NCI-H1417 treated with DMSO at 0.1 percent for 48 hours (cell line): ENCODE measurements at regions not wholly inside any gene's neighbourhood (a gene's known extent, or its start where the extent isn't known, plus 50 kb on each side); places are given as distances from the start of the nearest gene placed in this dataset.

Experiments
- DNase-seq: peaks from one replicate; lab custom pipeline; 2025; lab: John Stamatoyannopoulos, UW

- no peak for DNase-seq
Measured at GRCh38 chr17:70797166-70797565, 627.8 kb downstream of the KCNJ2 start.

GRCh38 chr17:70804161-70804560, 634.8 kb downstream of the KCNJ2 start:
- no peak for DNase-seq

DNA sequence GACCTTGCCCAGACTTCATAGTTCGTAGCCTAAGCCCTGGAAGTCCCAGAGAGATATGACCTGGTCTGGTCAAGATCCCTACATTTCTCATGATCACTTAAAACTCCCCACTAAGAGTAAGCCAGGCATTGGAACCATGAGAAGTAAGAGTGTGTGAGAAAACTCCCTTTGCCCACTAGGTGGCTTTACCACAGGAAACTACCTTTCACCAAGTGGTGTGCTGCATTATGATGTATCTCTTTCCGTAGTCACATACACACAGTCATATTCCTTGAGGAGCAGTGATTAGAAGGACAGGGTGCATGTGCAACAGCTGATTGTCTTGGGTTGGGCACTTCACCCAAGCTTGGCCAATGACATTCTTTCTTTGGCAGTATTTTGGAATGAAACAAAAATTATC, 639.3 kb downstream of the KCNJ2 start:
- DNase-seq, result no peak

DNA sequence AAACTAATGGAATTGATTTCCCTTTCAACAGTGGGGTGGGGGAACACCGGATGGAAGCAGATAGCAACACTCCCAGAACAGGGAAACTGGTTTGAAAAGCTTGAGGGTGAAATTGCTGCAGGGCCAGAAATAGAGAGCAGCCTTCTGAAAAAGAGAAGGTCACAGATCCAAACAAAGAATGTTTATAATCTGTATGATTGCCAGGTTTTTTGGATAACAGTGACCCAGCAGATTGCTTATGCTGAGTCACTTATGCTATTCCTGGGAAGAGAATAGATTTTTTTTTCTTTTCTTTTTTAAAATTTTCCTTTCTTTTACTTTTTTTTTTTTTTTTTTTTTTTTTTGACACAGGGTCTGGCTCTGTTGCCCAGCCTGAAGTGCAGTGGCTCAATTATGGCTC, 641.3 kb downstream of the KCNJ2 start:
- DNase-seq, result no peak

- DNase-seq, result no peak
Measured at GRCh38 chr17:70813355-70813930, 644.1 kb downstream of the KCNJ2 start.

DNA sequence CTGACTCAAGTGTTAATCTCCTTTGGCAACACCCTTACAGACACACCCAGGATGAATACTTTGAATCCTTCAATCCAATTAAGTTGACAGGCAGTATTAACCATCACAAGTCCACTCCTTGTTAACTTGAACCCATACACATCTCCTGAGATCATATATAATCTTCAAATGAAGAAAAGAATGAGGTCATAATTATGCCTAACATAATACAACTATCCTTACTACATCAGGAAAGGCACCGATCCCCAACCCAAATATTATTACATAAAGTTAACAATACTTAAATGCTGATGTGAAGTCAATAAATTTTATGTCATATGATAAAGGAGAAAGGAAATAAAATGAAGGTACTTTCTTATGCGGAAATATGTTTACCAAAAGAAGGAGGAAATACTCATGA, 649.9 kb downstream of the KCNJ2 start:
- no peak for DNase-seq

DNA sequence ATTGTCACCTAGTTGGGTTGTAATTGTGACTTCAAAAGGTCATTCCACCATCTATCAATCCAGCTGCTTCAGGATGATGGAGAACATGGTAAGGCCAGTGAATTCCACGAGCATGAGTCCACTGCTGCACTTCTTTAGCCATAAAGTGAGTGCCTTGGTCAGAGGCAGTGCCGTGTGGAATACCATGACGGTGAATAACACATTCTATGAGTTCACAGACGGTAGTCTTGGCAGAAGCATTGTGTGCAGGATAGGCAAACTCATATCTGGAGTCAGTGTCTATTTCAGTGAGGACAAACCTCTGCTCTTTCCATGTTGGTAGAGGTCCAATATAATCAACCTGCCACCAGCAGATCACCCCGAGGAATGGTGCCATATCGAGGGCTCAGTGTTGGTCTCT, 650.9 kb downstream of the KCNJ2 start:
- DNase-seq, result no peak

DNA sequence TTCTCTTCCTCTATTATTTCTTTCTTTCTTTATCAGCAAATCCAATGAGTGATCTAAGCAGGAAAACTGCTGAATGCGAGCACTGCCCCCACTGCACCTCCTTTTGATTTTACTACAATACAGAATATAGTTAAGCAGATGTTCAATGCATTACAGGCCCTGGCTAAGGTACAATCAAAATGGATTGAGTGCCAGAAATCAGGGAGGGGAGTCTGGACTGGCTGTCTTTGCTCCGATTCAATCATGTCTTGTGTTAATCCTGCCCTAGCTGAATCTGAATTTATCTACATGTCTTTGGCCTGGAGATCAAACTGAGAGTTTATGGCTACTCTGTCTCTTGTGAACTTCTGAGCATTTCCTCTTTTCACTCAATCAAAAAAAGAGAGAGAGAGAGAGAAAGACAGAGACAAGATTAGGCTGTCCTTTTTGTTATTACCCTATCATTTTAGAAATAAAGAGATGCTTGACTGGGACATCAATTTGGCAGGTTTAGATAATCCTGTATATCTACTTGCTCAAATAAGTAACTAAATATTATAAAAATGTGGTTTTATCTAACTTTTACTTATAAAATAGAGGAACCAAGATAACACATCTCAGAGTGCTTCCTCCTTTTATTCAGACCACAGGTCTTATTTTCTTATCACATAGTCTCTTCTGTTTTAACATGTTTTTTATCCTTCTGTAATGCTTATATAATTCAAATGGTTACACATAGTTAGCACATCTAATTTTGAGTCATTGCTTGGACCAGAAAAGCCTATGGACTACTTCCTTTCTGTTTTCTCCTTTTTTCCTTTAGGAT, 656.2 kb downstream of the KCNJ2 start:
- no peak for DNase-seq

DNA sequence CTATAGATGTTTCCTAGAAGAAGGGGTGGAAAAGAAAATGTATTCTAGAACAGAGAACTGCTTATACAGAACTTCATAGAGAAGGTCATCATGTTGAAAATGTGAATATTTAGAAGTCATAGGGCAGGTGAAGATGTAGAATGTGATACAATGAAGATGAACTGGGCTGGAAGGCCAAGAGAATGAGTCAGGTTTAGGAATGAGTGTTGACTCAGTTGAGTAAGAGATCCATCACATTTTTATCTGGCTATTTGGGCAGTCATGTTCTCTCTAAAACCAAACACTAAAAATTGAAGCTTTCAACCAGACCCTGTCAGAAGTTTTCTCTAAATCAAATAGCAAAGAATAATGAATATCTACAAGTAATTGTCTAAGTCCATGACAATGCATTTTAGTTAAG, 660.5 kb downstream of the KCNJ2 start:
- DNase-seq, result no peak

DNA sequence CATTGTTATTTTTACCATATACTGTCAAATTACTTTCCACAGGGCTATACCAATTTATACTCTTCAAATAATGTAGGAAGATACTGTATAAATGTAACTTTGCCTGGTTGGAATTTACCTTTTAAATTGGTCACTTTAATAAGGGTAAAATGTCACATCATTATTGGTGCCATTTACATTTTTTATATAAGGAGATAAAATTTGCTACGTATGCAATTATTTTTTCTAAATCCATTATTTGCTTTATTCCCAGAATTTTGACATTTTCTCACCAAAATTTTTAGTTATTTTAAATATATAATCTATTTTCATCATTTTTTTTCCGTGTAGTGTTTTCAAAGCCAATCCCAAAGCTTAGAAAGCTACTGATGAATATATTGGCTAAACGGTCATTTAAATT, 664.7 kb downstream of the KCNJ2 start:
- DNase-seq, result no peak

- no peak for DNase-seq
Measured at GRCh38 chr17:70848785-70849184, 679.5 kb downstream of the KCNJ2 start.

GRCh38 chr17:70855401-70856054, 686.2 kb downstream of the KCNJ2 start:
- no peak for DNase-seq

GRCh38 chr17:70857351-70857750, 688.0 kb downstream of the KCNJ2 start:
- DNase-seq, result no peak

DNA sequence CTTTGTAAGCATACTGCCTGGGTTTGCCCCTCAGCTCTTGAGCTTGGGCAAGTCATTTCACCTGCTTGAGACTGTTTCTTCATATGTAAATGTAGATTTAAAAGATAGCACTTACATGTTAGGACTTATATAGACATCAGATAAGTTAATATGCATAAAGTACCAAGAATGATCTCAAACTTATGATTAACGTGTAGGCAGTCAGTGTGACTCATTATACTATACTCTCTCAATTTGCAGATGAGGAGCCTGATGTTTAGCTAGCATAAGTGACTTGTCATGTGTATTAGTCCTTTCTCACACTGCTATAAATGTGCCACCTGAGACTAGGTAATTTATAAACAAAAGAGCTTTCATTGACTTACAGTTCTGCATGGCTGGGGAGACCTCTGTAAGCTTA, 690.5 kb downstream of the KCNJ2 start:
- DNase-seq, result no peak

DNA sequence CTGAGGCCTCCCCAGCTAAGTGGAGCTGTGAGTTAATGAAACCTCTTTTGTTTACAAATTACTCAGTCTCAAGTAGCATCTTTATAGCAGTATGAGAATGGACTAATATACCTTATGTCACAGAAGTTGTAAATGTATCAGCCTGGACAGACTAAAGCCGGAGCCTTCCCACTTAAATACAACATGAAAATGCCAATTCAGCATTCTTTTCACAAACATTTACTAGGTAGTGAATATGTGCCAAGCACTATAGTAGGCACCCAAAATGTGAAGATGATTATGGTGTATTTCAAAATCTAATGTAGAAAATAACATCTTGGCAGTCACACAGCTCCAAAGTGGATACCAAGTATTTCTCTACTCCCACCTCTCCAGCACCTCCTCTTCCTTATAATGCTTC, 693.0 kb downstream of the KCNJ2 start:
- no peak for DNase-seq

- DNase-seq, result no peak
Measured at GRCh38 chr17:70863436-70864248, 694.3 kb downstream of the KCNJ2 start.

DNA sequence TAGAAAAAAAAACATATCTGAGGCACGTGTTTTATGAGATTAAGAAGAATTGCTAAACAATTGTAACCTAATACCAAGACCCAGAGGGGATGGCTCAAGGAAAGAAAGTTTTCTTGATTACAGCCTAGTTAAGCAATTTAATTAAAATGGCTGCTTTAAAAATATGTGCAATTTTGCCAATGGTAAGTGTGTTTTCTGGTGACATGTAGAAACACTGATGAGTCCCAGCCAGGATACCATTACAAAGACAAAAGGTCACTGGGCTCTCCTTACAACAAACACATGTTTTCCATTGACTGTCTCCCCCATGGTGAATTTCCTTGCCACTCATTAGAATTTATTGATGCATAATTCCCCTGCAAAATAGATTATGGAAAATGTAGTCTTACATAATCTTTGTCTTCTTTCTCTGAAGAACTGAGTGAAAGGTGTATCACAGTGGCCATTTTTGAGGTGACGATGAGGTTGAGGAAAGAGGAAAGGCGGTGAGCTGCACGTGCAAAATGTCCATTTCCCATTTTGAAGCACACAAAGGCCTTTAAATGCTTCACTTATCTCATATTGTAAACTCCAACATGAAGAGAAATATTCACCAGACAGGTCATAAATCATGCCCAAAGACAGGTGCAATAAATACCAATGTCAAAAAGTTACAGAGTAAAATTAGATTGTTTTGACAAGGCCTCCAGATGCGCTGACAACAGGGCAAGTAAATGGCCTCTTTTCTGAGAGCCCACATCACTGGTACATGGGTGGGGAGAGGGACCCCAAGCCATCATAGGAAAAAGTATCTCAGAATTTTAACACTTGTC, 696.9 kb downstream of the KCNJ2 start:
- DNase-seq, result no peak

- DNase-seq, result no peak
Measured at GRCh38 chr17:70868149-70868548, 698.8 kb downstream of the KCNJ2 start.

DNA sequence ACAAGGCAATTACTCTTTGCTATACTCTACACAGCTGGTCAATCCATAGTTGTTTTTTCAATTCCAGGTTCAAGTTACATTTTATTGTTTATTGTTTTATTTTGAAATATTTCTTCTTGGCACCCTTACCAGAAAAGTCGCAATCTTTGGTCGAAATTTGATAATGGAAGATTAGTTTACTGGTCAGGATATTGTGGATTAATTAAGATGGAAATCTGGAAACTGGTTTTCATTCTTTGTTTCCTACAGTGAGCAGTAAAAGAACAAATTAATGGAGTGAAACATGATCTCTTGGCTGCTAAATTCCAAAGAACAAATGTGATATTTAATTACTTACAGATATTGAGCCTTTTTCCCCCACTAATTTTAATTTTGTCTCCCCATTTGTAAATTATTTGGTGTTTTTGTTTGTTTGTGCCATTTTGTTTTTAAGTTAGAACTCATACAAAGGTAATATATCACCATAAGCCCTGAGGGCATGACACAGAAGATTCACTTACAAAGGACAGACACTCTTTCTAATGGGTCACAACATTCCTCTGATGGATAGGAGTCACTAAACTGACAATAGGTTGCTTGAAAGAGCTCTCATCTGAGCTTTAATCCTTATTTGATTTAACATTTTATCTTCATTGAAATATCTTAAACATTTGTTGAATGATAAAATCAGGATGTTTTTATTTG, 700.2 kb downstream of the KCNJ2 start:
- DNase-seq, result no peak

DNA sequence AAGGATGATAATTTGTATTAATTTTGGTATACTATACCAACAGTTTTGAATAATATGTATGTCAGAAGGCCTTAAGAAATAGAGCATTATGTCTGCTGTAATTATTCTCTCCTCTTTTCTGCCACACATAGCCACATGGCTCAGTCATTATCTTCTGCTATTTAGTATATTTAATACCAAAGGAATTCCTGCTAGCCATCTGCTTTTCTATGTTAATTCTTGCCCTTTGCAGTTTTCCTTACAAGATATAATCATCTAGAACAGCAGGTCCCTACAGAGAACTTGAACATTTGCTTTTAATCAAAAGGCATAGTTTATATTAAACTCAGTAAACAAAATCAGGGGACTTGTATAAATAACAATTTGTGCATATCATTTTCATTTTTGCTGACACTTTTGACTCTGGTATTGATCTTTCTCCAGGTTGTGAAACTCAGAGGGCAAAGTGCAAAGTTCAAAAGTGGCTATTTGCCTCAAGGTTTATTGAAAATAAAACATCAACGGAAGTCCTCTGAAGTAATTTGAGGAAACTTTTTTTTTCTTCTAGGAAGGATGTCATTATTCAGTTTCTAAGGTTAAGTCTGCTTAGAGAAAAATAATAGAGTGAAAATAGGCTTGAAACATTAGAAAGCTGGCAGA, 702.0 kb downstream of the KCNJ2 start:
- DNase-seq, result no peak

GRCh38 chr17:70872103-70872502, 702.8 kb downstream of the KCNJ2 start:
- DNase-seq, result no peak
